CD4-positive, alpha-beta T cell (primary cell): ENCODE measurements at regions not wholly inside any gene's neighbourhood (a gene's known extent, or its start where the extent isn't known, plus 50 kb on each side); places are given as distances from the start of the nearest gene placed in this dataset.

ENCODE experiments used
- ATAC-seq: fragments of 200-7000 bp; cut with Tn5 transposase; one replicate; pipeline ENCODE4 v1.10.0; 2022; ENCODE audit warnings: mild to moderate bottlenecking; ENCODE audit not compliant: poor library complexity
- CTCF ChIA-PET: fragments of 350-600 bp; sonication (Branson Sonifier 250); formaldehyde crosslinking; loops from one replicate; lab custom pipeline; 2021; ENCODE audit warnings: antibody characterized with exemption, inconsistent platforms; lab: Charles Lee
- POLR2A ChIA-PET: fragments of 350-600 bp; sonication (Branson Sonifier 250); formaldehyde crosslinking; loops from one replicate; lab custom pipeline; 2021; ENCODE audit warnings: antibody characterized with exemption, inconsistent platforms; lab: Charles Lee
- DNase-seq, 14 experiments: peaks; one replicate each; pipeline ENCODE4 v3.0.0-alpha.2; 2013 to 2020; ENCODE audit warnings: mixed read lengths in 2 of 14
- H3K27ac ChIP-seq, 2 donors: one replicate each; pipeline versions ENCODE4 v1.5.1 to v1.7.0; 2013; ENCODE audit warnings: low read length in 2 of 2, low read depth in 1 of 2, mild to moderate bottlenecking in 1 of 2
- H3K27me3 ChIP-seq, 2 experiments: 1 replicate in 1 of 2; 2 replicates in 1 of 2; pipeline versions ENCODE4 v1.6.1 to v1.7.0; 2013; ENCODE audit warnings: low read length in 2 of 2, control low read depth in 1 of 2, mild to moderate bottlenecking in 1 of 2, moderate library complexity in 1 of 2; ENCODE audit not compliant: insufficient read depth in 2 of 2, control insufficient read depth in 1 of 2
- H3K36me3 ChIP-seq: one replicate; pipeline ENCODE4 v1.6.1; 2013; ENCODE audit warnings: low read length, control low read depth; ENCODE audit not compliant: insufficient read depth
- H3K4me1 ChIP-seq: one replicate; pipeline ENCODE4 v1.6.1; 2013; ENCODE audit warnings: low read length, control low read depth; ENCODE audit not compliant: insufficient read depth
- H3K4me3 ChIP-seq: one replicate; pipeline ENCODE4 v1.5.1; 2013; ENCODE audit warnings: mild to moderate bottlenecking, low read length, moderate library complexity
- H3K9me3 ChIP-seq, 2 experiments: 1 replicate in 1 of 2; 2 replicates in 1 of 2; pipeline versions ENCODE4 v1.6.1 to v1.7.0; 2013; ENCODE audit warnings: low read length in 2 of 2, mild to moderate bottlenecking in 2 of 2, control low read depth in 1 of 2, moderate library complexity in 1 of 2; ENCODE audit not compliant: control insufficient read depth in 1 of 2, insufficient read depth in 1 of 2
- H3K27ac Mint-ChIP-seq: one replicate; pipeline ENCODE4 v1.8.0; 2020; ENCODE audit warnings: mixed read lengths
- H3K27me3 Mint-ChIP-seq: one replicate; pipeline ENCODE4 v1.8.0; 2021; ENCODE audit warnings: mixed read lengths
- H3K36me3 Mint-ChIP-seq: one replicate; pipeline ENCODE4 v1.8.0; 2021; ENCODE audit warnings: low read depth, mixed read lengths
- H3K4me1 Mint-ChIP-seq: one replicate; pipeline ENCODE4 v1.8.0; 2021; ENCODE audit warnings: low read depth, mixed read lengths
- H3K4me3 Mint-ChIP-seq: one replicate; pipeline ENCODE4 v1.8.0; 2020; ENCODE audit warnings: mild to moderate bottlenecking, mixed read lengths
- H3K9me3 Mint-ChIP-seq: one replicate; pipeline ENCODE4 v1.8.0; 2020; ENCODE audit warnings: mixed read lengths
- CTCF ChIP-seq: fragments of 200-600 bp; IDR thresholded peaks from one replicate; pipeline ENCODE4 v1.8.0; 2022; ENCODE audit warnings: antibody characterized with exemption, mild to moderate bottlenecking
- intact Hi-C, 2 experiments: fragments of 100-400 bp; cut with DNase I in 1 of 2; cut with micrococcal nuclease in 1 of 2; formaldehyde crosslinking; loops; one replicate each; pipeline versions ENCODE4 v1.15.1 to v1.9.0; 2023 to 2025; cut with DNase I, micrococcal nuclease

- no peak for TF ChIP-seq CTCF
- no peaks in the 10 kb centered on the region for H3K4me1 ChIP-seq
- H3K36me3 Mint-ChIP-seq: no peaks in the 10 kb centered on the region
- ATAC-seq: no peak
- no peak overlapping the region for H3K27ac ChIP-seq
- no peak overlapping the region for H3K27ac Mint-ChIP-seq
- CTCF ChIA-PET: no interaction called here
- H3K4me3 Mint-ChIP-seq: no peak overlapping the region
- no peaks in the 10 kb centered on the region for H3K27me3 Mint-ChIP-seq
- POLR2A ChIA-PET: no interaction called here
- peaks cover 0 to 6% of the 10 kb centered on the region in 2 experiments for H3K9me3 ChIP-seq
- no peaks in the 10 kb centered on the region for H3K4me1 Mint-ChIP-seq
- no peak overlapping the region for H3K4me3 ChIP-seq
- H3K9me3 Mint-ChIP-seq: peaks cover 14% of the 10 kb centered on the region
- H3K27me3 ChIP-seq: no peaks in the 10 kb centered on the region
- intact Hi-C loops: no loop called here
- no peak for DNase-seq
- no peaks in the 10 kb centered on the region for H3K36me3 ChIP-seq
Measured at GRCh38 chr13:54682184-54682583, 1653.6 kb downstream of the OLFM4 start.

GRCh38 chr13:54687173-54687572, 1658.6 kb downstream of the OLFM4 start:
- ChIA-PET POLR2A (no interaction called here), CTCF (no interaction called here)
- Histone ChIP-seq H3K36me3 (no peaks in the 10 kb centered on the region), H3K9me3 (no peaks in the 10 kb centered on the region), H3K27me3 (no peaks in the 10 kb centered on the region), H3K27ac (no peak overlapping the region), H3K4me1 (no peaks in the 10 kb centered on the region), H3K4me3 (no peak overlapping the region)
- DNase-seq: no peak
- no peak overlapping the region for H3K27ac Mint-ChIP-seq
- H3K4me3 Mint-ChIP-seq: no peak overlapping the region
- H3K36me3 Mint-ChIP-seq: no peaks in the 10 kb centered on the region
- H3K9me3 Mint-ChIP-seq: peaks cover 7% of the 10 kb centered on the region
- H3K4me1 Mint-ChIP-seq: no peaks in the 10 kb centered on the region
- ATAC-seq: no peak
- no peak for TF ChIP-seq CTCF
- H3K27me3 Mint-ChIP-seq: no peaks in the 10 kb centered on the region
- intact Hi-C loops: no loop called here

GRCh38 chr13:54699831-54700230, 1671.2 kb downstream of the OLFM4 start:
- POLR2A ChIA-PET: no interaction called here
- H3K9me3 Mint-ChIP-seq: peaks cover 11% of the 10 kb centered on the region
- TF ChIP-seq CTCF: no peak
- H3K27ac Mint-ChIP-seq: no peak overlapping the region
- H3K36me3 Mint-ChIP-seq: no peaks in the 10 kb centered on the region
- Histone ChIP-seq H3K4me1 (no peaks in the 10 kb centered on the region), H3K27me3 (no peaks in the 10 kb centered on the region), H3K9me3 (peaks cover 5 to 6% of the 10 kb centered on the region in 2 experiments), H3K36me3 (no peaks in the 10 kb centered on the region), H3K27ac (no peak overlapping the region), H3K4me3 (no peak overlapping the region)
- no peak overlapping the region for H3K4me3 Mint-ChIP-seq
- no peaks in the 10 kb centered on the region for H3K27me3 Mint-ChIP-seq
- no peaks in the 10 kb centered on the region for H3K4me1 Mint-ChIP-seq
- no peak for DNase-seq
- ATAC-seq: no peak
- intact Hi-C loops: no loop called here
- CTCF ChIA-PET: no interaction called here
